Endothelial cell of umbilical vein (primary cell): ENCODE measurements at regions not wholly inside any gene's neighbourhood (a gene's known extent, or its start where the extent isn't known, plus 50 kb on each side); places are given as distances from the start of the nearest gene placed in this dataset.

Experiments
- BruUV-seq: library from RNA; stranded (reverse); fragments of 400-500 nt; replicated peaks from 2 replicates; lab custom pipeline; 2021; lab: Mats Ljungman, UMichigan
- CTCF ChIA-PET: fragments of 300-600, 350-600 bp; sonication (Branson Sonifier 250); formaldehyde crosslinking; loops from one replicate; lab custom pipeline; 2021; ENCODE audit warnings: antibody characterized with exemption, inconsistent platforms; lab: Charles Lee
- POLR2A ChIA-PET: fragments of 300-600, 350-600 bp; sonication (Branson Sonifier 250); formaldehyde crosslinking; loops from one replicate; lab custom pipeline; 2021; ENCODE audit warnings: antibody characterized with exemption, inconsistent platforms; lab: Charles Lee
- DNase-seq: peaks from one replicate; pipeline ENCODE4 v3.0.0-alpha.2; 2011; ENCODE audit warnings: low read depth, low spot score
- FAIRE-seq: peaks from 2 replicates; lab custom pipeline; 2011; peaks lifted over from hg19 to GRCh38; lab: Jason Lieb, UNC
- H2AFZ ChIP-seq: 2 replicates; pipeline ENCODE4 v1.6.0; 2012; ENCODE audit warnings: low read depth, low read length, control low read depth, inconsistent platforms
- H3K27ac ChIP-seq: 2 replicates; pipeline ENCODE4 v1.5.1; 2011; ENCODE audit warnings: low read depth, mild to moderate bottlenecking, control low read depth, low read length, moderate library complexity; ENCODE audit not compliant: insufficient read depth
- H3K27me3 ChIP-seq, 2 experiments: 2 replicates each; pipeline versions ENCODE4 v1.6.0 to v1.6.1; 2011; ENCODE audit warnings: low read length in 2 of 2, mixed read lengths in 1 of 2; ENCODE audit not compliant: control insufficient read depth in 2 of 2, insufficient read depth in 2 of 2
- H3K36me3 ChIP-seq, 2 experiments: 2 replicates in 1 of 2; 3 replicates in 1 of 2; pipeline ENCODE4 v1.5.1; 2011; ENCODE audit warnings: low read length in 2 of 2, mild to moderate bottlenecking in 1 of 2, moderate library complexity in 1 of 2; ENCODE audit not compliant: control insufficient read depth in 2 of 2, insufficient read depth in 2 of 2; ENCODE audit errors: extremely low read depth in 1 of 2
- H3K4me1 ChIP-seq: 3 replicates; pipeline ENCODE4 v1.5.1; 2011; ENCODE audit warnings: mild to moderate bottlenecking, low read length; ENCODE audit not compliant: control insufficient read depth, insufficient read depth; ENCODE audit errors: extremely low read depth
- H3K4me2 ChIP-seq: 2 replicates; pipeline ENCODE4 v1.6.1; 2011; ENCODE audit warnings: low read length, control low read depth, mixed read lengths; ENCODE audit not compliant: insufficient read depth
- H3K4me3 ChIP-seq, 3 experiments: fragments of 200-600 bp in 1 of 3; sonication (generic), shearing (Covaris generic) in 1 of 3; replicated peaks in 1 of 3; 2 replicates each; pipeline ENCODE4 v1.5.1; 2011 to 2016; ENCODE audit warnings: control low read depth in 3 of 3, low read length in 3 of 3, mild to moderate bottlenecking in 2 of 3, inconsistent platforms in 1 of 3, low read depth in 1 of 3, moderate library complexity in 1 of 3; ENCODE audit not compliant: insufficient read depth in 1 of 3
- H3K79me2 ChIP-seq: 2 replicates; pipeline ENCODE4 v1.6.0; 2012; ENCODE audit warnings: low read length, inconsistent platforms; ENCODE audit not compliant: control insufficient read depth, insufficient read depth
- H3K9ac ChIP-seq: replicated peaks from 2 replicates; pipeline ENCODE3; 2011; ENCODE audit warnings: low read length, control low read depth; ENCODE audit not compliant: insufficient read depth; ENCODE audit errors: extremely low read depth
- H3K9me1 ChIP-seq: replicated peaks from 3 replicates; pipeline ENCODE4 v1.6.0; 2011; ENCODE audit warnings: mild to moderate bottlenecking, low read length; ENCODE audit not compliant: control insufficient read depth, insufficient read depth; ENCODE audit errors: extremely low read depth
- H3K9me3 ChIP-seq: replicated peaks from 2 replicates; pipeline ENCODE4 v1.5.1; 2012; ENCODE audit warnings: low read length, inconsistent platforms; ENCODE audit not compliant: control insufficient read depth, insufficient read depth
- H4K20me1 ChIP-seq: replicated peaks from 2 replicates; pipeline ENCODE3; 2011; ENCODE audit warnings: mild to moderate bottlenecking, low read length; ENCODE audit not compliant: control insufficient read depth, insufficient read depth; ENCODE audit errors: extremely low read depth
- EZH2 ChIP-seq: IDR thresholded peaks from 2 replicates; pipeline ENCODE4 v1.6.1; 2012; ENCODE audit warnings: borderline replicate concordance, low read depth, mild to moderate bottlenecking, moderate library complexity, low read length, inconsistent platforms; ENCODE audit not compliant: severe bottlenecking
- FOS ChIP-seq: IDR thresholded peaks from 2 replicates; pipeline ENCODE4 v1.6.1; 2011; ENCODE audit warnings: mild to moderate bottlenecking, low read length, moderate library complexity, borderline replicate concordance; ENCODE audit not compliant: insufficient read depth
- GATA2 ChIP-seq: IDR thresholded peaks from 2 replicates; pipeline ENCODE4 v1.7.0; 2011; ENCODE audit warnings: low read depth, mild to moderate bottlenecking, moderate library complexity, mixed read lengths, low read length; ENCODE audit not compliant: insufficient read length, insufficient read depth
- JUN ChIP-seq: IDR thresholded peaks from 2 replicates; pipeline ENCODE4 v1.6.1; 2011; ENCODE audit warnings: borderline replicate concordance, low read depth; ENCODE audit not compliant: insufficient read length, insufficient read depth
- MAX ChIP-seq: IDR thresholded peaks from 2 replicates; pipeline ENCODE4 v1.6.1; 2011; ENCODE audit not compliant: insufficient read depth, insufficient read length
- MYC ChIP-seq: IDR thresholded peaks from one replicate; pipeline ENCODE4 v1.6.1; 2011; ENCODE audit warnings: mild to moderate bottlenecking, low read depth, low read length
- POLR2A ChIP-seq: IDR thresholded peaks from 2 replicates; pipeline ENCODE4 v1.6.1; 2012; ENCODE audit warnings: low read depth, mild to moderate bottlenecking, control low read depth, low read length
- POLR2AphosphoS5 ChIP-seq: IDR thresholded peaks from 2 replicates; pipeline ENCODE4 v1.6.1; 2012; ENCODE audit warnings: low read depth, mild to moderate bottlenecking, control low read depth, low read length, moderate library complexity; ENCODE audit not compliant: insufficient read depth
- dilution Hi-C: fragments of 300-500 bp; cut with MboI; formaldehyde crosslinking; loops from one replicate; pipeline ENCODE4 v1.15.0; 2019; ENCODE audit warnings: low sequenced_read_pairs; ENCODE audit not compliant: extremely low pct_ligation_motif_present
- intact Hi-C: fragments of 100-400 bp; cut with micrococcal nuclease; formaldehyde crosslinking; loops from one replicate; pipeline ENCODE4 v1.10.0; 2022
- TF ChIP-seq, protein P1 (sequence below), 2 donors: IDR thresholded peaks; 1 replicate in 1 of 2; 2 replicates in 1 of 2; pipeline ENCODE4 v1.5.1; 2011; ENCODE audit warnings: low read length in 2 of 2, mild to moderate bottlenecking in 2 of 2, moderate library complexity in 2 of 2, control low read depth in 1 of 2, inconsistent platforms in 1 of 2, low read depth in 1 of 2; ENCODE audit not compliant: insufficient read depth in 1 of 2; ENCODE audit errors: extremely low read depth in 1 of 2

- POLR2A ChIA-PET = no interaction called here
- dilution Hi-C loops = no loop called here
- Histone ChIP-seq H4K20me1 (no peaks in the 10 kb centered on the region), H2AFZ (no peak overlapping the region), H3K27ac (no peak overlapping the region), H3K4me2 (no peak overlapping the region), H3K27me3 (no peaks in the 10 kb centered on the region), H3K9me3 (no peaks in the 10 kb centered on the region), H3K9me1 (no peaks in the 10 kb centered on the region), H3K9ac (no peak overlapping the region), H3K79me2 (no peaks in the 10 kb centered on the region), H3K36me3 (no peaks in the 10 kb centered on the region), H3K4me3 (no peak overlapping the region), H3K4me1 (peaks cover 10% of the 10 kb centered on the region)
- TF ChIP-seq, protein P1, sequence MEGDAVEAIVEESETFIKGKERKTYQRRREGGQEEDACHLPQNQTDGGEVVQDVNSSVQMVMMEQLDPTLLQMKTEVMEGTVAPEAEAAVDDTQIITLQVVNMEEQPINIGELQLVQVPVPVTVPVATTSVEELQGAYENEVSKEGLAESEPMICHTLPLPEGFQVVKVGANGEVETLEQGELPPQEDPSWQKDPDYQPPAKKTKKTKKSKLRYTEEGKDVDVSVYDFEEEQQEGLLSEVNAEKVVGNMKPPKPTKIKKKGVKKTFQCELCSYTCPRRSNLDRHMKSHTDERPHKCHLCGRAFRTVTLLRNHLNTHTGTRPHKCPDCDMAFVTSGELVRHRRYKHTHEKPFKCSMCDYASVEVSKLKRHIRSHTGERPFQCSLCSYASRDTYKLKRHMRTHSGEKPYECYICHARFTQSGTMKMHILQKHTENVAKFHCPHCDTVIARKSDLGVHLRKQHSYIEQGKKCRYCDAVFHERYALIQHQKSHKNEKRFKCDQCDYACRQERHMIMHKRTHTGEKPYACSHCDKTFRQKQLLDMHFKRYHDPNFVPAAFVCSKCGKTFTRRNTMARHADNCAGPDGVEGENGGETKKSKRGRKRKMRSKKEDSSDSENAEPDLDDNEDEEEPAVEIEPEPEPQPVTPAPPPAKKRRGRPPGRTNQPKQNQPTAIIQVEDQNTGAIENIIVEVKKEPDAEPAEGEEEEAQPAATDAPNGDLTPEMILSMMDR (IDR thresholded peaks at IDR 0.05; ENCODE audit: extremely low read depth in 1 of 2, insufficient read depth in 1 of 2, low read depth in 1 of 2, low read length in 2 of 2) = no peak
- TF ChIP-seq POLR2A (no peak), POLR2AphosphoS5 (no peak), MYC (no peak), JUN (no peak), GATA2 (no peak), MAX (no peak), FOS (no peak), EZH2 (no peak)
- intact Hi-C loops = no loop called here
- FAIRE-seq (no peak), DNase-seq (no peak)
- CTCF ChIA-PET = no interaction called here
- BruUV-seq = no TSS peak
Measured at GRCh38 chr18:23353459-23353858, 99.6 kb upstream of the RIOK3 start.
